ENCODE measurements at regions not wholly inside any gene's neighbourhood (a gene's known extent, or its start where the extent isn't known, plus 50 kb on each side); places are given as distances from the start of the nearest gene placed in this dataset.

DNA sequence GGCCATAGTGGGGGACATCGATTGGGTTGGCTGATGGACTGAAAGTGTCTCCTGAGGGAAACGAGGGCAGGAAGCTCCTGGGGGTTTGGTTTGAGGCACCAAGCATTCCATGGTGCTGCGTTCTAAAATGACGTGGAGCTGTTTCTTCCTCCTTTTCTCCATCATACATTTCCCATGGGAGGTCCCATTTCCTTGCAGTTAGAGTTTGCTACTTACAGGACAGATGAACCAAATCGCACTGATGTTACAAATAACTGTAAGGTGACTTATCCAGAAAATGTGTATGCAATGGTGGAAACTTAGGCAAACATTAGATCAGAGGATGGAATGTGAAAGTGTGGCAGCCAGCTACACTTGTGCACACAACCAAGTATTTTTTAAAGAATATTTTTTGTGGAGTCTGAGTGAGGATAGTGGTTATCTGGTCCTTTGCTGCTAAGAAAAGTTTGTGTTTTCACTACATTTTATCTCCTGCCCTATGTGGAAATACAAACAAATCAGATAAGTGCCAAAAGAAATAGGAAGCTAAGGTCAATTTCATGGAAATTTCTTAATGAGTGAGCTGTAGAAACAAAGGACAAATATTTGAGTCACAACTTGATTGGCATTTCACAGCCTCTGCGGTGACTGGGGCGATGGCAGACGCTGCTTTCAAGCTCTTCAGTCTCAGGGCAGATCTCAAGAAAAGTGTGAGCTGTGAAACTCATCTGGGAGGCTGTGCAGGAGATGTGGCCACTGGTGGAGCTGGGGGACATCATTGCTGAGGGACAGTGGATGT is 256.2 kb downstream of the TSN start:
- TF ChIP-seq POLR2A (IDR thresholded peaks at IDR 0.05; ENCODE audit: low read depth, low read length) (no peak), POLR2AphosphoS5 (IDR thresholded peaks at IDR 0.05; ENCODE audit: low read depth, low read length) (no peak)
